Jurkat, Clone E6-1 (cell line): ENCODE measurements at regions not wholly inside any gene's neighbourhood (a gene's known extent, or its start where the extent isn't known, plus 50 kb on each side); places are given as distances from the start of the nearest gene placed in this dataset.
"Not testable (repeated sequence)": the region's sequence is repeated elsewhere in the genome, so short reads cannot be mapped to it uniquely, and the experiment has no call there.

Experiments
- DNase-seq: peaks from one replicate; pipeline ENCODE4 v3.0.0-alpha.2; 2011; ENCODE audit warnings: low read depth, low spot score
- H3K4me3 ChIP-seq: 2 replicates; pipeline ENCODE4 v1.5.1; 2011; ENCODE audit warnings: mild to moderate bottlenecking, low read length, control low read depth, moderate library complexity

DNA sequence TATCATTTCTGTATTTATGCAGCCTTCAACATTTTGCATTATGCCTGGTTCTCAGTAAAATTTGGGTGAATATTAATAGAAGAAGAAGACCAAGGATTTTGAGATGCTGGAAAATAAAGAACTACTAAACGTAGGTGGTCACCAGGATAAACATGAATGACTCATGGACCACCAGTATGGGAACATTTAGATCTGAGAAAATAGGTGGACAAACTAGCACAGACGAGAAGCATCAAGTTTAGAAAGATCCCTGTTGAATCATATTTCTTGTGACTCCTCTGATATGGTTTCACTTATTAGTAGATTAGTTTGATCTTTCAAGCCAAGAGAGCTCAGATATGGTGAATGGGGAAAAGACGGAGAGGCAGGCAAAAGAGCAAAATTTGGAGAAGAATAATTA is 97.9 kb downstream of the RAP2B start:
- H3K4me3 ChIP-seq = no peak overlapping the region
- DNase-seq = no peak

DNA sequence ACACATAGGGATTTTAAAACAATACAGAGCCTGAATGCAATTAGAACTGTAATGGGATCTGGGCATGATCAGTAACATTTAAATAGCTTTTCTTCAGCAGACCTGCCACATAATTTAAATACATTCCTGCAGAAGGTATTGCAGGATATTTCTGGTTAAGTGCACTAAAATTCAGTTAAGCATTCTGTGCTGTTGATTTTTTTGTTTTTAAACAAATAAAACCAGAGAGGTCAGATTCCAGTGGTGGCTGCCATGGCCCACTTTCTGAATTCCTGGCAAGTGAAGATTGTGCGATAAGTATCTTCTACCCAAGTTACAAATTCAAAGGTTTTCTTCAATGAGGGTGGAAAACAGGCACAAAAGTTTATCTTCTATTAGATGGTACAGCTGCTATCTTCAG is 98.7 kb downstream of the RAP2B start:
- H3K4me3 ChIP-seq = no peak overlapping the region
- DNase-seq = no peak

DNA sequence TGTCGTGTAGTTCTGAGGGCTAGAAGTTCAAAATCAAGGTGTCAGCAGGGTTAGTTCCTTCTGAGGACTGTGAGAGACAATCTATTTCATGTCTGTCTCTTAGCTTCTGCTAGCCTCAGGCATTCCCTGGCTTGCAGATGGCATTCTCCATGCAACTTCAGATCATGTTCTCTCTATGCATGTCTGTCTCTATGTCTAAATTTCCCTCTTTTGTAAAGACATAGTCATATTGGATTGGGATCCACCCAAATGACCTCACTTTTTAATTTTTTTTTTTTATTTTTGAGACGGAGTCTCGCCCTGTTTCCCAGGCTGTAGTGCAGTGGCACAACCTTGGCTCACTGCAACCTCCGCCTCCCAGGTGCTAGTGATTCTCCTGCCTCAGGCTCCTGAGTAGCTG is 104.6 kb downstream of the RAP2B start:
- no peak overlapping the region for H3K4me3 ChIP-seq
- DNase-seq = no peak

DNA sequence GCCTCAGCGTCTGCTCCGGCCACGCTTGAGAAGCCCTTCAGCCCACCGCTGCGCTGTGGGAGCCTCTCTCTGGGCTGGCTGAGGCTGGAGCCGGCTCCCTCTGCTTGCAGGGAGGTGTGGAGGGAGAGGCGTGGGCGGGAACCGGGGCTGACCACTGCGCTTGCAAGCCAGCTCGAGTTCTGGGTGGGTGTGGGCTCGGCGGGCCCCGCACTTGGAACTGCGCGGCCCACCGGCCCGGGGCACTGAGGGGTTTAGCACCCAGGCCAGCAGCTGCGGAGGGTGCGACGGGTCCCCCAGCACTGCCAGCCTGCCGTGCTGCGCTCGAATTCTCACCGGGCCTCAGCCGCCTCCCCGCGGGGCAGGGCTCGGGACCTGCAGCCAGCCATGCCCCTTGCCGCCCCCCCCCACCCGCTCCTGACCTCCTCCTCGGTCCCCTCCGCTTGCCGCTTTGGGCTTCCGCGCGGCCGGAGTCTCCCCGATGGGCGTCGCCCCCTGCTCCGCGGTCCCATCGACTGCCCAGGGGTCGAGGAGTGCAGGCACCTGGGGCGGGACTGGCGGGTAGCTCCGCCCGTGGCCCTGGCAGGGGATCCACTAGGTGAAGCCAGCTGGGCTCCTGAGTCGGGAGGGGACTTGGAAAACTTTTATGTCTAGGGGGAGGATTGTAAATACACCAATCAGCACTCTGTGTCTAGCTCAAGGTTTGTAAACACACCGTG is 106.7 kb downstream of the RAP2B start:
- no peak overlapping the region for H3K4me3 ChIP-seq
- no peak for DNase-seq

DNA sequence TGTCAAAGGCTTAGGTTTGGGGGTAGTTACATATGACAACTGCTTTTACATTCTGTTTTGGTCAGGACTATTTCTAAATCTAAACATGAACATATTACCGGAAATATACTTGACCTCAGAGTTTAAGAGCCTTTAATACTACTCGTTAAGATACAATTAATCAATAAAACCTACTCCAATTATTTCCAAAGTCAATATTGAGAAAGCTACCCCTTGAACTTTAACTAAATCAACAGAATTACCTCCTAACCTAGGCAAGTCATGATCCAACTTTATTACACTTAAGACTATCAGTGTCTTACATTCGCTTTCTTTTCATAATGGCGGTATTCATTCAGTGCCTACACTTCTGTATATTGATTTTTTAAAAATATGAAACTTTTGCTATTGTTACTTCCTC is 107.7 kb downstream of the RAP2B start:
- no peak for DNase-seq

DNA sequence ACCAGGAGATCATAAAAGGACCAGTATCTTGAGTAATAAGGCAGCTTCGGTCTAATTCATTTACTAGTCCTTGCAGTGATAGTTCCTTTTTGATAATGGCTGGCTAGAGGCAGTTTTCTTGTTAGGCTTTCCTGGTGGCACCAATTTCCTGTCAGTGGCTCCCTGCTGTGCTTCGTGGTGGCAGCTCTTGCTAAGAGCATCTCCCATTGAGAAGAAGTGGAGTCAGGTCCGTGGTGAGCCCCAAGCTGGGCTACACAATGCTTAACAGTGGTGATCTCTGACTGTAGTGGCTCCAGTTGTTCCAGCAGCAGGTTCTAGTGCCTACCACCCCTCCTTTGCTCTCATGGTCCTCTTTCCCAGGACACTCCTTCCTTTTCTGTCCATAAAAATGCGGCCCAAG is 111.2 kb downstream of the RAP2B start:
- peak; percentile 16 for DNase-seq

More for the DNA sequence above, 107.7 kb downstream of the RAP2B start:
- H3K4me3 ChIP-seq = no peak overlapping the region

DNA sequence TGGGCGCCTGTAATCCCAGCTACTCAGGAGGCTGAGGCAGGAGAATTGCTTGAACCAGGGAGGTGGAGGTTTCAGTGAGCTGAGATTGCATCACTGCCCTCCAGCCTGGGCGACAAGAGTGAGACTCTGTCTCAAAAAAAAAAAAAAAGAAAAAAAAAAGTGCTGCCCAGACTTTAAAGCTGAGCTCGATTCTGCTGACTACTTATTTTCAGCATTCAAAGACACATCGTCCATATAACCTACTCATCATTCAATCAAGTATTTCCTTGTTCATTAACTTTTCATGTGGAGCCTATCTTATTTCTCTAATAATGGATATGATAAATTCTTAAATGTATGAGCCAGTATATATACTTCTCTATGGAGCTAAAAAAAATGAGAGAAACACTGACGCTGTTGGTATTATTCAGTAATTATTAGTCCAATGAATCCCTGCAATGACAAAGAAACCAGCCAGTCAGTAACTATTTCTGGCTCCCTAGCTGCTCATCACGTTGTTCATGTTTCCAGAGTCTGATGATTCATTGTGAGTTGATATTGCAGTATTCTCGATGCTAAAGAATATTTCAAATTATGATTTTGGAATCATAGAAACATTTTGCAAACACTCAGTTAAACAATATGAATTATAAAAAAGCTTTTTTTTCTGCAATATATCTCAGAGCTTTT is 111.9 kb downstream of the RAP2B start:
- no peak for DNase-seq
- H3K4me3 ChIP-seq = no peak overlapping the region

More for the DNA sequence above, 111.2 kb downstream of the RAP2B start:
- H3K4me3 ChIP-seq = no peak overlapping the region

DNA sequence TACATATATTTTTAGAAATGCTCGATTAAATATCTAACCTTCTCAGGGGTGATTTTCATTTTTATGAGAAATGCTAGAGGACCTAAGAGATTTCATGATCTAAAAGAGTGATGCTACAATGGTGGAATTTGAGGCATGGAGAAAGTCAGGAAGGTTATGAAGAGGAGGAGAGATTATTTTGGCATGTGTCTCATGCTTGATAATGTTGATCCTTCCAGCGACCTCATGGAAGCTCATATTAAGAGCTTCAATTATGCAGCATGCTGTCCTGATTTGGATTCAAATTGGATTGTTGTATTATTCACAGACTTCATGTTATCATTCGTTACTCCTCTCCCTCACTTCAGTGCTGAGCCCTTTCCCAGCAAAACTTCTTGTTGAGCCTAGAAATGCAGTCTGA is 112.5 kb downstream of the RAP2B start:
- H3K4me3 ChIP-seq = no peak overlapping the region
- DNase-seq = no peak

DNA sequence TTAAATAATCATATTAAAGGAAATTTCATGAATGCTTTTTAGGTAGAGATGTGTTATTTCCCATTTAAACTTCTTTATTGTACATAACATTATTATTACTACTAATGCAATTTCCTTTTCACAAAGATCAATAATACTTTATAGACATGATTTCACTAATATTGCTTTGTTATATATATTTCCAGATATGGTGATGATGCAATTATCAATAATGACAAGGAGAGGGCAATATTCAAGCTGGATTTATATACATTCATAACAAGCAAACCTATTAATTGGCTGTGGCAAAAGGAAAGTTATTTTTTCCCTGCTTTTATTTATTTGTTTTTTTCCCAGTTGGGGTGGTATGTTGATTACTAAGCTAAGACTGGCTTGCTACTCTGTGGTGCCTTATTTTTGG is 113.5 kb downstream of the RAP2B start:
- no peak for DNase-seq
- no peak overlapping the region for H3K4me3 ChIP-seq

DNA sequence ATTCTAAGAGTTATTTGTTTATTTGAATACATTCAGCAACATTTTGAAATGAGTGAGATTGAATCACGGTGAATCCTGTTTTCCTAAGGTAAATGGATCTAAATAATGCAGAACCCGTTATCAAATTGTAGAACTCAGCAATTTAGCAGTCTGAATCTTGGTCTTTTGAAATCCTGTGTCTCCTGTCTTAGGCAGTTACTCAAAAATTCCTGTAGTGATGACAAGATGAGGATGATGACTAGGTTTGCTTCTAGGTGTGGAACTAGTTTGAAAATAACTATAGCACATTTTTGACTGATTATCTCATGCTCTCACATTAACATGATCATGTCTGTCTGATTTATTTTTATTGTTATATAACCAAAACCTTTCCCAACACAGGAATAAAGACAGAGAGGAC is 115.0 kb downstream of the RAP2B start:
- DNase-seq = no peak
- no peak overlapping the region for H3K4me3 ChIP-seq

DNA sequence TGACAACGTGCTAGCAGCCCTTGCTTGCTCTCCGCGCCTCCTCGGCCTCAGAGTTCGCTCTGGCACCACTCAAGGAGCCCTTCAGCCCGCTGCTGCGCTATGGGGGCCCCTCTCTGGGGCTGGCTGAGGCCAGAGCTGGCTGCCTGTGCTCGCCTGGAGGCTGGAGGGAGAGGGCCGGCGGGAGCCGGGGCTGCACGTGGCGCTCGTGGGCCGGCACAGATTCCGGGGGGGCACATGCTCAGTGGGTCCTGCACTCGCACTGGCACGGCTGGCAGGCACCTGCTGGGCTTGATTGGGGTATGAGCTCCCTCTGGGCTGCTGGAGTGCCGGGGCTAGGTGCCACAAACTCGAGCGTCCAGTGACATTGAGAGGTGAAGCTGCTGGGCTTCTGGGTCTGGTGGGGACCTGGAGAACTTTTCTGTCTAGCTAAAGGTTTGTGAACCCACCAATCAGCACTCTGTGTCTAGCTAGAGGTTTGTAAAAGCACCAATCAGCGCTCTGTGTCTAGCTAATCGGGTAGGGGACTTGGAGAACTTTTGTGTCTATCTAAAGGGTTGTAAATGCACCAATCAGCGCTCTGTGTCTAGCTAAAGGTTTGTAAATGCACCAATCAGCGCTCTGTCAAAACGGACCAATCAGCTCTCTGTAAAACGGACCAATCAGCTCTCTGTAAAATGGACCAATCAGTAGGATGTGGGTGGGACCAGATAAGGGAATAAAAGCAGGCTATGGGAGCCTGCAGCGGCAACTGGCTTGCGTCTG is 119.4 kb downstream of the RAP2B start:
- H3K4me3 ChIP-seq, DNase-seq: not testable (repeated sequence)

DNA sequence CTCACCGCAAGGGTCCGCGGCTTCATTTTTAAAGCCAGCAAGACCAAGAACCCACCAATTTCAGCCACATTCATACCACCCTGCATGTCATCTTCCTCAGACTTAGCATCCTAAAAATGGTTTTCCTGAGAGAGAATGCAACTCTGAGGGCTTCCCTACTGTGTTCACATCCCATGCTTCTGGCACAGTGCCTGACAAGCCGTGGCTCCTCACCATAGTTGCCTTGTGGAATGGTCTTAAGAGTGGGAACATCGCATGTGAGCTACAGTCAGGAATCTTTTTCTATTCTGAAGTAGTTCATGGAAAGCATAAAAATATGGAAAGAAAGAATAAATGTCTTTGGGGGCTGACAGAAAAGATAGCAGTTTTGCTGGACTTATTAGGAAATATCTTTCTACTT is 120.3 kb downstream of the RAP2B start:
- no peak for DNase-seq
- H3K4me3 ChIP-seq = no peak overlapping the region

DNA sequence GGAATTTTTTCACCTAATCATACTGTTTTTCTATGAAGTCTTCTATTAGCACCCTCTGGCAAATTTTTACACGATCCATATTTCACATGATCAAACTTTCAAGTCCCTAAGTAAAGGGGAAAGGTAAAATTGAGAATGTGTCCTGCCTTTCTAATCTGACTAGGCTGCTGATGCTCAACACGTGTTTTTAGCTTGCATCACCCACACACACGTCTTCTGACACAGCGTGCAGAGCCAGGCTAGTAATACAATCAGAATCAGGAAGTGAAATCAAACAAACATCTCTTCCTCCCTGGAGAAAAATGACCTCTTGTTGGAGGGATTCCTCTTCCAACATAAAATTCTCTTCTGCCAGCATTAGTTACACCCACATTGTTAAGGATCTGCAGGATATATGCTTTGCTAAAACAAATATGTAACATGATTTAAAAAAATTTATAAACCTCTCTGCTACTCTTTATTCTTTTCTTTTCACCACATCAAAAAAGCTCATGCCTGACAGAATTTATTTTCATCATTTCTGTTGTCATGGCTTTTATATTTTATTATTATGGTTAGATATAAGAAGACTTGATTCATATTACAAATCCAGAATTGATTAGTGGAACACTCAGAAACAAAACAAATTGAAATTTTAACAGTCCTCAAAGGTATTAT is 122.4 kb downstream of the RAP2B start:
- DNase-seq = peak; percentile 4
- no peak overlapping the region for H3K4me3 ChIP-seq

DNA sequence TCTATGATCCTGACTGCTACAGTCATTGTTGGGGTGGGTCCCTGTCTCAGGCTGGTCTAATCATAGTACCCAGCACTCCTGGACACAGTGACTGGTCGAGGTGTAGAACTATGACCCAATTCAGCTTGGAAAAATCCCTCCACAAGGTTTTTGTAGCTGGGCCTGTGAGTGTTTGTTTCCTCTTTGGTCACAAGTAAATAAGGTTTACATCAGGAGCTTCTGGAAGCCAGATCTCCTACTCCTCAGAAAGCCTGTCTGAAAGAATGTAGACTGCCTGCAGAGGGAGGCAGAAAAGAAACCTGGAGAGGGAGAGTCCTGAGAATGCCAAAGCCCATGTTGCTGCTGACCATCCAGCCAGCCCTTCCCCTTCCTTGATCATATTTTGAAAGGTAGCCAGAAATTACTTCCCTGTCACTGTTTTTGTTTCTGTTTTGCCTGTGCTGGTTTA is 123.2 kb downstream of the RAP2B start:
- no peak overlapping the region for H3K4me3 ChIP-seq
- no peak for DNase-seq

DNA sequence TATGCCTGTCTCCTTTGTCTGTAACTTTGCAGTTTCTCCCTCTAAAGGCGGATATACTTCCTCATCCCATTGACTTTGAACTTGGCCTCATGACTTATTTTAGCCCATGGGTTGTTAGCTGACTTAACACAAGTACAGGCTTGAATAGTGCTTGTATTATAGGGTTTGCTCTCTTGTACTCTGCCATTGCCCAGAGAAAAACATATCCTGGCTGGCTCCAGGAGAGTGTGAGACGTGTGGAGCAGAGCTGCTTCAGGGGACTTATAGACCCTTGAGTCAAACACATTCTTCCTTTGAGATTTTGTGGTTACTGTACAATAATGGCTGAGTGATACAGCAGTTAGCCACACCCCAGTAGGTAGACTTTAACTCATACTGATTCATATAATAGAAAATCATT is 124.0 kb downstream of the RAP2B start:
- DNase-seq = no peak
- H3K4me3 ChIP-seq = no peak overlapping the region

DNA sequence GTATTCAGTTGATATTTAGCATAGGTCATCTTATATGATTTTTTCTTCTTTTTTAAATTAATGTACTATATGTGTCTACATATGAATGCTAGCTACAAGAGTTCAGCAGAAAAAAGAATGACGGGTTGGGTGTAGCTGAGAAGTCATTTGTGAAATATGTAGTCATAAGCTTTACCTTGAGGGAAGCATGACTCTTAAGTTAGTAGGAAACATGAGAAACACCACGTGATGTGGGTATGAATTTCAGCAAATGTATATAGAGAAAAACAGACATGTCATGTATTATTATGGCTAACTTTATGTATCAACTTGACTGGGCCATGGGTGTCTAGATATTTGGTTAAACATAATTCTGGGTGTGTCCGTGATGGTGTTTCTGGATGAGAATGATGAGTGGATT is 125.0 kb downstream of the RAP2B start:
- DNase-seq = no peak
- no peak overlapping the region for H3K4me3 ChIP-seq

DNA sequence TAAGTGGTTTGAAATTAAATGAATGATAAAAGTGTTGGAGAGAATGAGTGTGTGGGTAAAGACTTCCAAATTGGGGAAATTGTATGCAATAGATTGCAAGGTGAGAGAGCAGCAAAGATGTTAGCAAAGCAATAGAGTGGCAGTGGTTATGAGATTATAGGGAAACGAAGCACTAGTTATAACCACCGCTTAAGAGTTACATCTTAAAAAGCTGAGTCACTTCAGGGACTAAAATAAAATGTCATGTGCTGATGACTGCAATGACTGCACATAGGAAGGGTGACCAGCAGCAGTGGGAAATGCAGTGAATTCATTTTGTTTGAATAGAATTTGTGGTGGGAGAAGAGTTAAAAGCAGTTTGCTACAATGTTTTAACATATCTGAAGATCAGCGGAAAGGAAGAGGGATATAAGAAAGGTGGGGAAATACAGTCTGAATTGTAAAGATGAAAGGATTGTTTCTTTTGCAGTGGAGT is 127.3 kb downstream of the RAP2B start:
- no peak overlapping the region for H3K4me3 ChIP-seq
- DNase-seq = no peak

DNA sequence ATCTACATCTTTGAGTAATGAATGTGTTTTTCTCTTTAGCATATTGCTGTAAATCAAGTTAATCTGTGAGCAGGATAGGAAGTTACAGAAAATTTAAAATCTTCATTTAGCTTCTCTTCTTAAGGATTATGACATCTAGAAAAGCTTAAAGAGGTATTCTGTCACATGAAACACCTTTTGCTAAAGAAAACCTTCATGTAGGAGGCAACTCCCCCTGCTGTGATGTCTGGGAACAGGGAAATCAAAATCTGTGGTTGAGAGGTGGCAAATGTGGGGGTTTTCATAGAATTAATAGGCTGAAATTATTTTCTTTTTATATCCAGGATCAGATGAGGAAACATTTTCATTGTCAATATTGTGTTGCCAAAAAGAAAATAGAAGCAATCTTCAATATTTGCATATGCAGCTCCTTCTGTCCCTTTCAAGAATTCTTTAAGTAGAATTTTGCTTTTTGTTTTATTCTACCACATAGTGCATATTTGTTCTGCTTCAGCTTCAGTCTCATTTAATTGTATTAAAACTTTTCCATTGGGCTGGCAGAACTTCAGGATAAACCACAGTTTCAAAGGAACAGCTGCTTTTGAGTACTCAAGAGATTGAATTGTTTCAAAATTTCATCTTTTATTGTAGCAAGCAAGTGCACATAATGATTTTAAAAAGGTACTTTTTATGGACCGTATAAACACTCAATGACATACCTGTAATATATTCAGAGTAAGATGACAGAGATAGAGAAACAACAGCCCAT is 128.4 kb downstream of the RAP2B start:
- DNase-seq = no peak
- H3K4me3 ChIP-seq = no peak overlapping the region
